Ishikawa (cell line): ENCODE measurements at regions not wholly inside any gene's neighbourhood (a gene's known extent, or its start where the extent isn't known, plus 50 kb on each side); places are given as distances from the start of the nearest gene placed in this dataset.

Experiments
- CEBPB ChIP-seq: IDR thresholded peaks from 2 replicates; pipeline ENCODE4 v1.6.1; 2012
- CREB1 ChIP-seq: IDR thresholded peaks from 2 replicates; pipeline ENCODE4 v1.6.1; 2012; ENCODE audit warnings: low read depth
- EGR1 ChIP-seq: IDR thresholded peaks from 2 replicates; pipeline ENCODE4 v1.6.1; 2012
- EP300 ChIP-seq: IDR thresholded peaks from 2 replicates; pipeline ENCODE4 v1.6.1; 2012; ENCODE audit warnings: borderline replicate concordance
- FOXM1 ChIP-seq: IDR thresholded peaks from 2 replicates; pipeline ENCODE4 v1.6.1; 2012; ENCODE audit warnings: low read depth, borderline replicate concordance
- NFIC ChIP-seq: IDR thresholded peaks from 2 replicates; pipeline ENCODE4 v1.6.1; 2012
- RAD21 ChIP-seq: IDR thresholded peaks from 2 replicates; pipeline ENCODE4 v1.6.1; 2012; ENCODE audit warnings: low read depth
- REST ChIP-seq: IDR thresholded peaks from 2 replicates; pipeline ENCODE4 v1.6.1; 2012; ENCODE audit warnings: low read depth, mild to moderate bottlenecking
- TAF1 ChIP-seq: IDR thresholded peaks from 2 replicates; pipeline ENCODE4 v1.6.1; 2012; ENCODE audit warnings: low read depth, mild to moderate bottlenecking
- TCF12 ChIP-seq: IDR thresholded peaks from 2 replicates; pipeline ENCODE4 v1.6.1; 2012; ENCODE audit warnings: low read depth
- TEAD4 ChIP-seq: IDR thresholded peaks from 2 replicates; pipeline ENCODE4 v1.6.1; 2012
- USF1 ChIP-seq: IDR thresholded peaks from 2 replicates; pipeline ENCODE4 v1.6.1; 2012
- YY1 ChIP-seq: IDR thresholded peaks from 2 replicates; pipeline ENCODE4 v1.6.1; 2012; ENCODE audit warnings: low read depth
- ZBTB7A ChIP-seq: IDR thresholded peaks from 2 replicates; pipeline ENCODE4 v1.6.1; 2012; ENCODE audit warnings: low read depth
- TF ChIP-seq, protein P1 (sequence below): IDR thresholded peaks from 2 replicates; pipeline ENCODE4 v1.6.1; 2012

GRCh38 chr20:8995761-8996160, 73.1 kb upstream of the PLCB4 start:
- TF ChIP-seq, protein P1, sequence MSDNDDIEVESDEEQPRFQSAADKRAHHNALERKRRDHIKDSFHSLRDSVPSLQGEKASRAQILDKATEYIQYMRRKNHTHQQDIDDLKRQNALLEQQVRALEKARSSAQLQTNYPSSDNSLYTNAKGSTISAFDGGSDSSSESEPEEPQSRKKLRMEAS, result no peak
- TF ChIP-seq FOXM1 (no peak), EP300 (no peak), RAD21 (no peak), EGR1 (no peak), CREB1 (no peak), USF1 (no peak), YY1 (no peak), NFIC (no peak), TCF12 (no peak), TEAD4 (no peak), CEBPB (no peak), ZBTB7A (no peak), REST (no peak)

- TF ChIP-seq REST (no peak), USF1 (peak; percentile 84), NFIC (peak; percentile 75)
These were observed 71.9 kb upstream of the PLCB4 start for GRCh38 chr20:8996817-8997512.

DNA sequence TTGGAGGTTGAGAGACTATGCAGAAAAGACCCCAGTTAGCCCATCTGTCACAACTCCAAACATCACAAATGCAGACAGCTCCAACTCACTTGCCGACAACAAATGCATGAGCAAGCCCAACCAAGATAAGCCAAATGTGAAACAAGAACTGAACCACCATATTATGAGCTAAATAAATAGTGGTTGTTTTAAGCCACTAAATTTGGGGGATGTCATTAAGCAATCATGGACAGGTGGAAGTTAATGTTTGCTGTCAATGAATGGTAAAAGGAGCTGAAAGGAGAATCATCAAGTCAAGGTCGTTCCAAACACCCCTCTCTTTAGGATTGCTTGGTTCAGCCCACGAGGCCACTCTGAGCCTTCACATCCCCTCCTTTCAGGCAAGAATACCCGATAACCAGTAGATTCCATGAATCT, 71.2 kb upstream of the PLCB4 start:
- TF ChIP-seq TAF1 (no peak), FOXM1 (no peak), YY1 (no peak), NFIC (no peak), CEBPB (no peak), RAD21 (no peak), TCF12 (no peak), ZBTB7A (no peak), TEAD4 (no peak), EGR1 (no peak), REST (no peak), EP300 (no peak), USF1 (no peak), CREB1 (no peak)
- TF ChIP-seq, protein P1, result no peak

GRCh38 chr20:9011121-9011520, 57.8 kb upstream of the PLCB4 start:
- TF ChIP-seq USF1 (no peak), ZBTB7A (no peak), TCF12 (no peak), RAD21 (no peak), TAF1 (no peak), EP300 (no peak), YY1 (no peak), NFIC (no peak), EGR1 (no peak), CREB1 (no peak), CEBPB (no peak), REST (no peak), TEAD4 (no peak), FOXM1 (no peak)
- TF ChIP-seq, protein P1, result no peak
